Mesenteric fat pad (tissue), 1 donor: ENCODE measurements at regions not wholly inside any gene's neighbourhood (a gene's known extent, or its start where the extent isn't known, plus 50 kb on each side); places are given as distances from the start of the nearest gene placed in this dataset.
"Not testable (repeated sequence)": the region's sequence is repeated elsewhere in the genome, so short reads cannot be mapped to it uniquely, and the experiment has no call there.

Source experiments
- DNase-seq: peaks from one replicate; pipeline ENCODE4 v3.0.0-alpha.2; 2020; ENCODE audit warnings: low spot score
- donor health status: DM: yes; HTN: yes; CAD: no.

- no peak for DNase-seq
Measured at GRCh38 chr13:90201676-90202460, 1145.6 kb upstream of the MIR17HG start.

- no peak for DNase-seq
Measured at GRCh38 chr13:90205081-90205480, 1142.4 kb upstream of the MIR17HG start.

GRCh38 chr13:90205911-90206310 lies 1141.6 kb upstream of the MIR17HG start:
- no peak for DNase-seq

- no peak for DNase-seq
Measured at GRCh38 chr13:90217275-90217674, 1130.2 kb upstream of the MIR17HG start.

- no peak for DNase-seq
Measured at GRCh38 chr13:90222758-90223157, 1124.7 kb upstream of the MIR17HG start.

GRCh38 chr13:90230311-90230710 lies 1117.2 kb upstream of the MIR17HG start:
- DNase-seq: no peak

- no peak for DNase-seq
Measured at GRCh38 chr13:90232291-90232690, 1115.2 kb upstream of the MIR17HG start.

GRCh38 chr13:90233933-90234672 lies 1113.4 kb upstream of the MIR17HG start:
- DNase-seq: no peak

- no peak for DNase-seq
Measured at GRCh38 chr13:90237852-90238251, 1109.6 kb upstream of the MIR17HG start.

GRCh38 chr13:90238413-90238812 lies 1109.1 kb upstream of the MIR17HG start:
- DNase-seq: no peak

- no peak for DNase-seq
Measured at GRCh38 chr13:90239130-90239529, 1108.4 kb upstream of the MIR17HG start.

- DNase-seq: no peak
Measured at GRCh38 chr13:90246005-90246404, 1101.5 kb upstream of the MIR17HG start.

- DNase-seq: no peak
Measured at GRCh38 chr13:90246687-90247345, 1100.7 kb upstream of the MIR17HG start.

- no peak for DNase-seq
Measured at GRCh38 chr13:90253806-90254205, 1093.7 kb upstream of the MIR17HG start.

GRCh38 chr13:90254437-90254836 lies 1093.0 kb upstream of the MIR17HG start:
- DNase-seq: no peak

- no peak for DNase-seq
Measured at GRCh38 chr13:90256746-90257145, 1090.7 kb upstream of the MIR17HG start.

- DNase-seq: no peak
Measured at GRCh38 chr13:90258129-90258528, 1089.4 kb upstream of the MIR17HG start.

GRCh38 chr13:90261343-90261742 lies 1086.1 kb upstream of the MIR17HG start:
- DNase-seq: no peak

GRCh38 chr13:90270226-90270625 lies 1077.3 kb upstream of the MIR17HG start:
- no peak for DNase-seq

- no peak for DNase-seq
Measured at GRCh38 chr13:90272356-90272755, 1075.1 kb upstream of the MIR17HG start.

GRCh38 chr13:90276216-90276615 lies 1071.3 kb upstream of the MIR17HG start:
- no peak for DNase-seq

GRCh38 chr13:90278231-90278630 lies 1069.3 kb upstream of the MIR17HG start:
- DNase-seq: not testable (repeated sequence)
